ENCODE measurements at regions not wholly inside any gene's neighbourhood (a gene's known extent, or its start where the extent isn't known, plus 50 kb on each side); places are given as distances from the start of the nearest gene placed in this dataset.

DNA sequence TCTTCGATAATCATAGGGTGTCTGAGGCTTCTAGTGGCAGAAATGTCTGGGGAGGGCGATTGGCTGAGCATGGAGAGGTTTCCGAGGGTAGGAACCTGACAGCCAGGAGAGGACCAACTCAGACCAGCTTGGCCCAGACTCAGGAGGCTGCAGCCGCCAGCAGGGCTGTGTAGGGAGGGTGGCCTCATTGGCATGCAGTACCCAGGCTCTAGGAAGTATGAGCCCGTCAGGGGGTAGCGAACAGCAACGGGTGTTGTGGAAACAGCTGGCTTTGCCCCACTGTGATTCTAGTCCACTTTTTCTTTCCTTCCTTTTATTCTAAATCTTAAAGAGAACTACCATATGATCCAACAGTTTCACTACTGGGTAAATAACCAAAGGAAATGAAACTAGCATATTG, 103.3 kb downstream of the DIRAS3 start:
- no peak for TF ChIP-seq EZH2phosphoT487 (IDR thresholded peaks at IDR 0.05; ENCODE audit: borderline replicate concordance, low read length)
- TF ChIP-seq, protein P1, sequence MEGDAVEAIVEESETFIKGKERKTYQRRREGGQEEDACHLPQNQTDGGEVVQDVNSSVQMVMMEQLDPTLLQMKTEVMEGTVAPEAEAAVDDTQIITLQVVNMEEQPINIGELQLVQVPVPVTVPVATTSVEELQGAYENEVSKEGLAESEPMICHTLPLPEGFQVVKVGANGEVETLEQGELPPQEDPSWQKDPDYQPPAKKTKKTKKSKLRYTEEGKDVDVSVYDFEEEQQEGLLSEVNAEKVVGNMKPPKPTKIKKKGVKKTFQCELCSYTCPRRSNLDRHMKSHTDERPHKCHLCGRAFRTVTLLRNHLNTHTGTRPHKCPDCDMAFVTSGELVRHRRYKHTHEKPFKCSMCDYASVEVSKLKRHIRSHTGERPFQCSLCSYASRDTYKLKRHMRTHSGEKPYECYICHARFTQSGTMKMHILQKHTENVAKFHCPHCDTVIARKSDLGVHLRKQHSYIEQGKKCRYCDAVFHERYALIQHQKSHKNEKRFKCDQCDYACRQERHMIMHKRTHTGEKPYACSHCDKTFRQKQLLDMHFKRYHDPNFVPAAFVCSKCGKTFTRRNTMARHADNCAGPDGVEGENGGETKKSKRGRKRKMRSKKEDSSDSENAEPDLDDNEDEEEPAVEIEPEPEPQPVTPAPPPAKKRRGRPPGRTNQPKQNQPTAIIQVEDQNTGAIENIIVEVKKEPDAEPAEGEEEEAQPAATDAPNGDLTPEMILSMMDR (conservative IDR thresholded peaks at IDR 0.05; ENCODE audit: low read depth, low read length) = no peak
- no peak for TF ChIP-seq EZH2 (IDR thresholded peaks at IDR 0.05; ENCODE audit: low read length, unreplicated experiment)

Data from PC-3 (cell line).